SK-N-MC (cell line): ENCODE measurements at regions not wholly inside any gene's neighbourhood (a gene's known extent, or its start where the extent isn't known, plus 50 kb on each side); places are given as distances from the start of the nearest gene placed in this dataset.

ENCODE experiments used
- EZH2 ChIP-seq: fragments of 200-600 bp; sonication (generic); IDR thresholded peaks from one replicate; pipeline ENCODE4 v1.6.1; 2017; ENCODE audit warnings: antibody characterized with exemption
- POLR2AphosphoS5 ChIP-seq: IDR thresholded peaks from 2 replicates; pipeline ENCODE4 v1.6.1; 2012; ENCODE audit warnings: mild to moderate bottlenecking, low read depth, low read length, borderline replicate concordance

- TF ChIP-seq POLR2AphosphoS5 (no peak), EZH2 (no peak)
Observed at GRCh38 chr2:160871953-160872352, 288.3 kb upstream of the TANK start.
